ENCODE measurements at regions not wholly inside any gene's neighbourhood (a gene's known extent, or its start where the extent isn't known, plus 50 kb on each side); places are given as distances from the start of the nearest gene placed in this dataset.

DNA sequence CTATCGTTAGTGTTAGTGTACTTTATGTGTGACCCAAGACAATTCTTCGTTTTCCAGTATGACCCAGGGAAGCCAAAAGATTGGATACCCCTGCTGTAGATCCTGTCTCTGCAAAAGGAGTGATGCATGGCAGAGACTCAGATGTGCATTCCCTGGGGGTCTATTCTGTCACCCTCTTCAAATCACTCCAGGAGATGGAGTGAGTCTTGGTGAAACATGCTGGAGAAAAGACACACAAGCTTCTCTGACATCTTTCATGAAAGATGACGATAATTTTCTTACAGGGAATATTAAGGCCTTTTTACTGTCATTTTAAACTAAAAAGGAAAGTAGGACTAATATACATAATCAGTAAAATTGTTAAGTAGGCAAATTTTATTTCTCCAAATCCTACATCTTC, 437.9 kb upstream of the SOX5 start:
- TF ChIP-seq, protein P1, sequence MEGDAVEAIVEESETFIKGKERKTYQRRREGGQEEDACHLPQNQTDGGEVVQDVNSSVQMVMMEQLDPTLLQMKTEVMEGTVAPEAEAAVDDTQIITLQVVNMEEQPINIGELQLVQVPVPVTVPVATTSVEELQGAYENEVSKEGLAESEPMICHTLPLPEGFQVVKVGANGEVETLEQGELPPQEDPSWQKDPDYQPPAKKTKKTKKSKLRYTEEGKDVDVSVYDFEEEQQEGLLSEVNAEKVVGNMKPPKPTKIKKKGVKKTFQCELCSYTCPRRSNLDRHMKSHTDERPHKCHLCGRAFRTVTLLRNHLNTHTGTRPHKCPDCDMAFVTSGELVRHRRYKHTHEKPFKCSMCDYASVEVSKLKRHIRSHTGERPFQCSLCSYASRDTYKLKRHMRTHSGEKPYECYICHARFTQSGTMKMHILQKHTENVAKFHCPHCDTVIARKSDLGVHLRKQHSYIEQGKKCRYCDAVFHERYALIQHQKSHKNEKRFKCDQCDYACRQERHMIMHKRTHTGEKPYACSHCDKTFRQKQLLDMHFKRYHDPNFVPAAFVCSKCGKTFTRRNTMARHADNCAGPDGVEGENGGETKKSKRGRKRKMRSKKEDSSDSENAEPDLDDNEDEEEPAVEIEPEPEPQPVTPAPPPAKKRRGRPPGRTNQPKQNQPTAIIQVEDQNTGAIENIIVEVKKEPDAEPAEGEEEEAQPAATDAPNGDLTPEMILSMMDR (IDR thresholded peaks at IDR 0.05; ENCODE audit: poor library complexity) = no peak
- no peak for TF ChIP-seq EZH2 (IDR thresholded peaks at IDR 0.05; ENCODE audit: borderline replicate concordance)
